Activated T-cell treated with anti-CD3 and anti-CD28 coated beads, Interleukin-2, amount 50 U/mL, for 72 hours (primary cell): ENCODE measurements at regions not wholly inside any gene's neighbourhood (a gene's known extent, or its start where the extent isn't known, plus 50 kb on each side); places are given as distances from the start of the nearest gene placed in this dataset.

Source experiments
- ATAC-seq, 2 donors: fragments of 150-1000 bp; cut with Tn5 transposase; replicated peaks in 1 of 2; 2 replicates each; pipeline ENCODE4 v1.10.0; 2021; ENCODE audit warnings: moderate library complexity in 2 of 2, mild to moderate bottlenecking in 1 of 2
- DNase-seq, 2 donors: peaks; one replicate each; pipeline ENCODE4 v3.0.0; 2021 to 2022; ENCODE audit warnings: mixed read lengths in 1 of 2
- H3K27ac Mint-ChIP-seq: one replicate; pipeline ENCODE4 v1.8.0; 2022; ENCODE audit warnings: mild to moderate bottlenecking, moderate library complexity, mixed read lengths
- H3K27me3 Mint-ChIP-seq: one replicate; pipeline ENCODE4 v1.8.0; 2022; ENCODE audit warnings: low read depth, mixed read lengths
- H3K36me3 Mint-ChIP-seq, 2 donors: one replicate each; pipeline ENCODE4 v1.8.0; 2022; ENCODE audit warnings: mixed read lengths in 2 of 2, mild to moderate bottlenecking in 1 of 2; ENCODE audit not compliant: insufficient read depth in 2 of 2
- H3K4me1 Mint-ChIP-seq: one replicate; pipeline ENCODE4 v1.8.0; 2022; ENCODE audit warnings: low read depth, mixed read lengths
- H3K4me3 Mint-ChIP-seq, 2 donors: one replicate each; pipeline ENCODE4 v1.8.0; 2022; ENCODE audit warnings: mild to moderate bottlenecking in 2 of 2, mixed read lengths in 2 of 2, moderate library complexity in 2 of 2
- H3K9me3 Mint-ChIP-seq, 2 donors: one replicate each; pipeline ENCODE4 v1.8.0; 2022; ENCODE audit warnings: mixed read lengths in 2 of 2

GRCh38 chr19:46927106-46927505 is 66.3 kb downstream of the ARHGAP35 start:
- DNase-seq: no peak
- H3K4me3 Mint-ChIP-seq: no peak overlapping the region
- H3K27ac Mint-ChIP-seq: peak overlapping the region; percentile 80
- H3K9me3 Mint-ChIP-seq: no peaks in the 10 kb centered on the region
- no peaks in the 10 kb centered on the region for H3K36me3 Mint-ChIP-seq
- peaks cover 31% of the 10 kb centered on the region for H3K4me1 Mint-ChIP-seq
- ATAC-seq: no peak
- H3K27me3 Mint-ChIP-seq: no peaks in the 10 kb centered on the region

GRCh38 chr19:46927893-46928292 is 67.1 kb downstream of the ARHGAP35 start:
- H3K4me3 Mint-ChIP-seq: no peak overlapping the region
- ATAC-seq: no peak
- DNase-seq: no peak
- no peaks in the 10 kb centered on the region for H3K27me3 Mint-ChIP-seq
- no peaks in the 10 kb centered on the region for H3K9me3 Mint-ChIP-seq
- H3K4me1 Mint-ChIP-seq: peaks cover 31% of the 10 kb centered on the region
- H3K27ac Mint-ChIP-seq: peak overlapping the region; percentile 80
- H3K36me3 Mint-ChIP-seq: no peaks in the 10 kb centered on the region

- Mint-ChIP-seq H3K9me3 (no peaks in the 10 kb centered on the region), H3K36me3 (no peaks in the 10 kb centered on the region), H3K27ac (peak overlapping the region; percentile 33), H3K4me3 (no peak overlapping the region), H3K4me1 (peaks cover 36% of the 10 kb centered on the region), H3K27me3 (no peaks in the 10 kb centered on the region)
- no peak for DNase-seq
- ATAC-seq: no peak
These were observed 68.2 kb downstream of the ARHGAP35 start for GRCh38 chr19:46928951-46929350.

- Mint-ChIP-seq H3K9me3 (no peaks in the 10 kb centered on the region), H3K36me3 (no peaks in the 10 kb centered on the region), H3K4me3 (peak overlapping the region in 1 of 2 donors; percentile 16), H3K4me1 (peaks cover 40% of the 10 kb centered on the region), H3K27me3 (no peaks in the 10 kb centered on the region), H3K27ac (peak overlapping the region; percentile 67)
- ATAC-seq (no peak), DNase-seq (no peak)
These were observed 70.4 kb downstream of the ARHGAP35 start for GRCh38 chr19:46931202-46931601.

- H3K27me3 Mint-ChIP-seq: no peaks in the 10 kb centered on the region
- no peak overlapping the region for H3K27ac Mint-ChIP-seq
- no peak for ATAC-seq
- no peak overlapping the region for H3K4me3 Mint-ChIP-seq
- no peaks in the 10 kb centered on the region for H3K9me3 Mint-ChIP-seq
- peaks cover 36% of the 10 kb centered on the region for H3K4me1 Mint-ChIP-seq
- no peak for DNase-seq
- no peaks in the 10 kb centered on the region for H3K36me3 Mint-ChIP-seq
These were observed 71.5 kb downstream of the ARHGAP35 start for GRCh38 chr19:46932346-46932745.

GRCh38 chr19:46935066-46935663 is 74.4 kb downstream of the ARHGAP35 start:
- DNase-seq: no peak
- peaks cover 30% of the 10 kb centered on the region for H3K4me1 Mint-ChIP-seq
- H3K27ac Mint-ChIP-seq: peak overlapping the region; percentile 82
- peak in 1 of 2 donors; percentile 28 for ATAC-seq
- H3K9me3 Mint-ChIP-seq: no peaks in the 10 kb centered on the region
- H3K27me3 Mint-ChIP-seq: no peaks in the 10 kb centered on the region
- H3K36me3 Mint-ChIP-seq: peaks cover 1 to 2% of the 10 kb centered on the region in 2 donors
- peak overlapping the region; percentile 63 to 65 for H3K4me3 Mint-ChIP-seq

GRCh38 chr19:46943150-46943946 is 76.3 kb upstream of the NPAS1 start:
- Mint-ChIP-seq H3K9me3 (no peaks in the 10 kb centered on the region), H3K4me1 (no peaks in the 10 kb centered on the region), H3K27me3 (no peaks in the 10 kb centered on the region), H3K4me3 (no peak overlapping the region), H3K36me3 (peaks cover 2 to 6% of the 10 kb centered on the region in 2 donors), H3K27ac (no peak overlapping the region)
- DNase-seq (no peak), ATAC-seq (no peak)

GRCh38 chr19:46944123-46944748 is 75.4 kb upstream of the NPAS1 start:
- no peak for ATAC-seq
- Mint-ChIP-seq H3K9me3 (no peaks in the 10 kb centered on the region), H3K36me3 (peaks cover 2 to 4% of the 10 kb centered on the region in 2 donors), H3K4me3 (no peak overlapping the region), H3K27me3 (no peaks in the 10 kb centered on the region), H3K4me1 (no peaks in the 10 kb centered on the region), H3K27ac (no peak overlapping the region)
- no peak for DNase-seq

GRCh38 chr19:46944918-46945628 is 74.6 kb upstream of the NPAS1 start:
- Mint-ChIP-seq H3K4me3 (no peak overlapping the region), H3K27ac (no peak overlapping the region), H3K9me3 (no peaks in the 10 kb centered on the region), H3K4me1 (peaks cover 2% of the 10 kb centered on the region), H3K27me3 (no peaks in the 10 kb centered on the region), H3K36me3 (peaks cover 2 to 4% of the 10 kb centered on the region in 2 donors)
- DNase-seq (no peak), ATAC-seq (no peak)

- Mint-ChIP-seq H3K4me3 (no peak overlapping the region), H3K9me3 (no peaks in the 10 kb centered on the region), H3K4me1 (peaks cover 10% of the 10 kb centered on the region), H3K36me3 (peaks cover 0 to 2% of the 10 kb centered on the region in 2 donors), H3K27me3 (no peaks in the 10 kb centered on the region), H3K27ac (no peak overlapping the region)
- DNase-seq: no peak
- ATAC-seq: no peak
These were observed 73.7 kb upstream of the NPAS1 start for GRCh38 chr19:46945694-46946489.

- no peaks in the 10 kb centered on the region for H3K9me3 Mint-ChIP-seq
- H3K27ac Mint-ChIP-seq: no peak overlapping the region
- ATAC-seq (no peak), DNase-seq (no peak)
- peaks cover 1 to 2% of the 10 kb centered on the region in 2 donors for H3K36me3 Mint-ChIP-seq
- no peak overlapping the region for H3K4me3 Mint-ChIP-seq
- H3K27me3 Mint-ChIP-seq: no peaks in the 10 kb centered on the region
- peaks cover 18% of the 10 kb centered on the region for H3K4me1 Mint-ChIP-seq
These were observed 72.9 kb upstream of the NPAS1 start for GRCh38 chr19:46946611-46947238.

- no peaks in the 10 kb centered on the region for H3K27me3 Mint-ChIP-seq
- no peak overlapping the region for H3K4me3 Mint-ChIP-seq
- no peaks in the 10 kb centered on the region for H3K9me3 Mint-ChIP-seq
- H3K4me1 Mint-ChIP-seq: peaks cover 26% of the 10 kb centered on the region
- no peak for DNase-seq
- H3K36me3 Mint-ChIP-seq: peaks cover 1 to 2% of the 10 kb centered on the region in 2 donors
- no peak for ATAC-seq
- no peak overlapping the region for H3K27ac Mint-ChIP-seq
These were observed 71.8 kb upstream of the NPAS1 start for GRCh38 chr19:46947866-46948265.
